ENCODE measurements at regions not wholly inside any gene's neighbourhood (a gene's known extent, or its start where the extent isn't known, plus 50 kb on each side); places are given as distances from the start of the nearest gene placed in this dataset.

DNA sequence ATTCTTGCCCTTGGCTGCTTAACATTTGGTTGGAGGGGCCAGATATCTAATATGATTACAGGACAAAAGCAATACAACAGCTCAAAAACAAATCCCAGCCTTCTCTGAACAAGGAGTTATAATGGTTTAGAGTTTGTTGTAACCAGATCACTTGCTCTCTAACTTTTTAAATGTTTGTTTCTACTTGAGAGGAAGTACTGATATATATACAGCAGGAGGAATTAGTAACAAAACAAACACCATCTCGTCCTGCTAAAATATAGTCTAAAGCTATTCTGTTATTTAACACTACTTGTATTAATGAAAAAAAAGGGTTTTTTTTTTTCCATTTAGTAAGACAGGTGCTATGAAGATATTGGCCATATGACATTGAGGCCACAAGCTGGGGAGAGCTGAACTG, 60.9 kb upstream of the TMEM17 start:
- TF ChIP-seq, protein P1, sequence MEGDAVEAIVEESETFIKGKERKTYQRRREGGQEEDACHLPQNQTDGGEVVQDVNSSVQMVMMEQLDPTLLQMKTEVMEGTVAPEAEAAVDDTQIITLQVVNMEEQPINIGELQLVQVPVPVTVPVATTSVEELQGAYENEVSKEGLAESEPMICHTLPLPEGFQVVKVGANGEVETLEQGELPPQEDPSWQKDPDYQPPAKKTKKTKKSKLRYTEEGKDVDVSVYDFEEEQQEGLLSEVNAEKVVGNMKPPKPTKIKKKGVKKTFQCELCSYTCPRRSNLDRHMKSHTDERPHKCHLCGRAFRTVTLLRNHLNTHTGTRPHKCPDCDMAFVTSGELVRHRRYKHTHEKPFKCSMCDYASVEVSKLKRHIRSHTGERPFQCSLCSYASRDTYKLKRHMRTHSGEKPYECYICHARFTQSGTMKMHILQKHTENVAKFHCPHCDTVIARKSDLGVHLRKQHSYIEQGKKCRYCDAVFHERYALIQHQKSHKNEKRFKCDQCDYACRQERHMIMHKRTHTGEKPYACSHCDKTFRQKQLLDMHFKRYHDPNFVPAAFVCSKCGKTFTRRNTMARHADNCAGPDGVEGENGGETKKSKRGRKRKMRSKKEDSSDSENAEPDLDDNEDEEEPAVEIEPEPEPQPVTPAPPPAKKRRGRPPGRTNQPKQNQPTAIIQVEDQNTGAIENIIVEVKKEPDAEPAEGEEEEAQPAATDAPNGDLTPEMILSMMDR (IDR thresholded peaks at IDR 0.05), result no peak
- TF ChIP-seq POLR2A (IDR thresholded peaks at IDR 0.05), result no peak
- DNase-seq (no peak), ATAC-seq (no peak)
- Histone ChIP-seq H3K9me3 (no peaks in the 10 kb centered on the region), H3K4me3 (no peak overlapping the region), H3K27ac (peak overlapping the region in 1 of 3 donors; percentile 95), H3K36me3 (no peaks in the 10 kb centered on the region), H3K27me3 (no peaks in the 10 kb centered on the region), H3K4me1 (peaks cover 0 to 31% (median 15%) of the 10 kb centered on the region in 4 donors)
- intact Hi-C loops (cut with DNase I), result no loop called here
- 38% methylated on average over 1 of the region's 1 CpG for WGBS (ENCODE audit: insufficient coverage, low coverage, low lambda C conversion rate, missing lambda C conversion rate)

DNA sequence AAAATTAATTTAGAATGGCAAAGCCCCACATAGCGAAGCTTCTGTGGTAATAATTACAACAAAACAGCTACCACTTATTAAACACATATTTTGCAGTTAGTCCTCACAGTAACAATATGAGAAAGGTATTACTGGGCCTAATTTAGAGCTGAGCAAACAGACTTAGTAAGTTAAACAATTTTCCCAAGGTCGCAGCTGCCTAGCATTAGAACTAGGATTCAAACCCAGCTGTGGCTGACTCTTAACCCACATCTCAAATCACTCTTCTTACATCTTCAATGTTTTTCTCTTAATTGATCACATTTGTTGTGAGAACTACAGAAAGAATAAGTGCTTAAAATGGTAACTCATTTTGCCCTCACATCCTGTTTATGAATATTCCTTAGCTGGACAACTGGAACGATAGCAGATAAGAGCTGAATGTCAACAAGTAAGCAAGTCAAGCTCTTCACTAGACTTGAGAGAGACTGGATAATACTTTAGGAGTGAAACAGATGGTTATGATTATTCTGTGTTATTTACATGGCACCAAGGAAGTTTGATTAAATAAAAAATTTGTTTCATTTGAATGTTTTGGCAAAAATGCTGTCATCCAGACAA, 59.4 kb upstream of the TMEM17 start:
- Histone ChIP-seq H3K36me3 (no peaks in the 10 kb centered on the region), H3K27me3 (no peaks in the 10 kb centered on the region), H3K27ac (no peak overlapping the region), H3K4me1 (peaks cover 0 to 31% (median 15%) of the 10 kb centered on the region in 4 donors), H3K4me3 (no peak overlapping the region), H3K9me3 (no peaks in the 10 kb centered on the region)
- 59% methylated on average over 3 of the region's 3 CpGs for WGBS (ENCODE audit: insufficient coverage, low coverage, low lambda C conversion rate, missing lambda C conversion rate)
- TF ChIP-seq, protein P1 (IDR thresholded peaks at IDR 0.05), result no peak
- TF ChIP-seq POLR2A (IDR thresholded peaks at IDR 0.05), result no peak
- intact Hi-C loops (cut with DNase I), result no loop called here
- no peak for DNase-seq
- ATAC-seq, result no peak

DNA sequence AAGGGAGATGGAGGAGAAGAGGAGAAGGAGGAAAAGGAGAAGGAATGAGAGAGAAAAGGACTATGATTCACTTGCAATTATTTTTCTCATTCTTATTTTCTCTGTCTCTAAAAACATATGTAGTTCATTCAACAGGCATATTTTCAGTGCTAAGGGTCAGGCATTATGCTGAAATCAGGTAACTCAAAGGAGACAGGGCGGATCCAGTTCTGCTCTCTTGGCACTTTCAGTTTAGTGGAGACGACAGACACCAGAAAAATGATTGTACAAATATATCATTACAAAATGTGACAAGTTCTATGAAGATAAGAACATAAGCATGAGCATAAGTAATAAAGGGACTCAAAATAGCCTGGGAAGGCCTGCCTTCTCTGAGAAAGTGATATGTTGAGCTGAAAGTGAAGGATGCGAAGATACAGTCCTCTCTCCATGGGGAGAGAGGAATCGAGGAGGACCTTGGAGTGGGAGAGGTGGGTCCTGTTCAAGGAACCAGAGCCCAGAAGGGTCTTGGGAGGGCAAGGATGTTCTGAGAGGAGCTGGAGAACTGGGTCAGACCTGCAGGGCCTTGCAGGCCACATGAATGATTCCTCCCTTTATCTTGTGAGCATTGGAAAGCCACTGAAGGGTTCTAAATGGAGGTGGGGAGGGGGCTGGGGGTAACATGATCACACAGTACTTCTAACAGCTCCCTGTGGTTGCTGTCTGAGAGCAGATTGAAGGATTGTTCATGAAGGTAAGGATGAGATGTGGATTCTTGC, 58.6 kb upstream of the TMEM17 start:
- WGBS (ENCODE audit: insufficient coverage, low coverage, low lambda C conversion rate, missing lambda C conversion rate), result 52% methylated on average over 4 of the region's 4 CpGs
- TF ChIP-seq POLR2A (IDR thresholded peaks at IDR 0.05), result no peak
- TF ChIP-seq, protein P1 (IDR thresholded peaks at IDR 0.05), result no peak
- Histone ChIP-seq H3K4me1 (peaks cover 0 to 31% (median 15%) of the 10 kb centered on the region in 4 donors), H3K36me3 (no peaks in the 10 kb centered on the region), H3K27ac (no peak overlapping the region), H3K27me3 (no peaks in the 10 kb centered on the region), H3K9me3 (no peaks in the 10 kb centered on the region), H3K4me3 (no peak overlapping the region)
- DNase-seq, result no peak
- peak in 2 of 4 donors; percentile 31 to 39 for ATAC-seq
- intact Hi-C loops (cut with DNase I), result no loop called here

GRCh38 chr2:62561586-62561985, 55.6 kb upstream of the TMEM17 start:
- Histone ChIP-seq H3K36me3 (no peaks in the 10 kb centered on the region), H3K4me3 (no peak overlapping the region), H3K27ac (no peak overlapping the region), H3K9me3 (no peaks in the 10 kb centered on the region), H3K4me1 (peaks cover 0 to 13% (median 6%) of the 10 kb centered on the region in 4 donors), H3K27me3 (no peaks in the 10 kb centered on the region)
- DNase-seq (no peak), ATAC-seq (no peak)
- TF ChIP-seq POLR2A (IDR thresholded peaks at IDR 0.05), result no peak
- TF ChIP-seq, protein P1 (IDR thresholded peaks at IDR 0.05), result no peak
- 95% methylated on average over 4 of the region's 4 CpGs for WGBS (ENCODE audit: insufficient coverage, low coverage, low lambda C conversion rate, missing lambda C conversion rate)
- intact Hi-C loops (cut with DNase I), result no loop called here
